GM19463 (cell line): ENCODE measurements at regions not wholly inside any gene's neighbourhood (a gene's known extent, or its start where the extent isn't known, plus 50 kb on each side); places are given as distances from the start of the nearest gene placed in this dataset.

ENCODE experiments used
- ATAC-seq: cut with Tn5 transposase; IDR thresholded peaks from one replicate; pipeline ENCODE4 v1.9.1; 2021; ENCODE audit warnings: mild to moderate bottlenecking, moderate library complexity; ENCODE audit not compliant: unreplicated experiment

GRCh38 chr1:175894581-175894980, 151.2 kb upstream of the TNR start:
- no peak for ATAC-seq

- no peak for ATAC-seq
Observed at GRCh38 chr1:175893192-175893591, 149.8 kb upstream of the TNR start.

- ATAC-seq = no peak
Observed at GRCh38 chr1:175892686-175893085, 149.3 kb upstream of the TNR start.

GRCh38 chr1:175891783-175892309, 148.5 kb upstream of the TNR start:
- no peak for ATAC-seq

- no peak for ATAC-seq
Observed at GRCh38 chr1:175890958-175891357, 147.6 kb upstream of the TNR start.

- no peak for ATAC-seq
Observed at GRCh38 chr1:175889848-175890247, 146.5 kb upstream of the TNR start.

GRCh38 chr1:175888996-175889395, 145.6 kb upstream of the TNR start:
- ATAC-seq = no peak

GRCh38 chr1:175887981-175888428, 144.6 kb upstream of the TNR start:
- peak; percentile 96 for ATAC-seq

- ATAC-seq = no peak
Observed at GRCh38 chr1:175887521-175887920, 144.1 kb upstream of the TNR start.

- ATAC-seq = no peak
Observed at GRCh38 chr1:175885326-175885725, 141.9 kb upstream of the TNR start.

- ATAC-seq = no peak
Observed at GRCh38 chr1:175884369-175884768, 141.0 kb upstream of the TNR start.

GRCh38 chr1:175882192-175882591, 138.8 kb upstream of the TNR start:
- no peak for ATAC-seq

GRCh38 chr1:175881246-175881976, 138.0 kb upstream of the TNR start:
- no peak for ATAC-seq

- ATAC-seq = no peak
Observed at GRCh38 chr1:175878775-175879174, 135.4 kb upstream of the TNR start.

GRCh38 chr1:175877939-175878737, 134.7 kb upstream of the TNR start:
- no peak for ATAC-seq

- ATAC-seq = no peak
Observed at GRCh38 chr1:175875556-175875955, 132.2 kb upstream of the TNR start.

- no peak for ATAC-seq
Observed at GRCh38 chr1:175874081-175874480, 130.7 kb upstream of the TNR start.

GRCh38 chr1:175873290-175873935, 130.0 kb upstream of the TNR start:
- peak; percentile 91 for ATAC-seq

GRCh38 chr1:175872588-175872987, 129.2 kb upstream of the TNR start:
- no peak for ATAC-seq

- no peak for ATAC-seq
Observed at GRCh38 chr1:175871647-175872046, 128.3 kb upstream of the TNR start.

- ATAC-seq = no peak
Observed at GRCh38 chr1:175870217-175870616, 126.8 kb upstream of the TNR start.
